Endothelial cell of umbilical vein (primary cell): ENCODE measurements at regions not wholly inside any gene's neighbourhood (a gene's known extent, or its start where the extent isn't known, plus 50 kb on each side); places are given as distances from the start of the nearest gene placed in this dataset.

Source experiments
- CTCF ChIP-seq, 2 donors: IDR thresholded peaks; 1 replicate in 1 of 2; 2 replicates in 1 of 2; pipeline ENCODE4 v1.5.1; 2011; ENCODE audit warnings: low read length in 2 of 2, mild to moderate bottlenecking in 2 of 2, moderate library complexity in 2 of 2, control low read depth in 1 of 2, inconsistent platforms in 1 of 2, low read depth in 1 of 2; ENCODE audit not compliant: insufficient read depth in 1 of 2; ENCODE audit errors: extremely low read depth in 1 of 2
- EZH2 ChIP-seq: IDR thresholded peaks from 2 replicates; pipeline ENCODE4 v1.6.1; 2012; ENCODE audit warnings: borderline replicate concordance, low read depth, mild to moderate bottlenecking, moderate library complexity, low read length, inconsistent platforms; ENCODE audit not compliant: severe bottlenecking
- FOS ChIP-seq: IDR thresholded peaks from 2 replicates; pipeline ENCODE4 v1.6.1; 2011; ENCODE audit warnings: mild to moderate bottlenecking, low read length, moderate library complexity, borderline replicate concordance; ENCODE audit not compliant: insufficient read depth
- GATA2 ChIP-seq: IDR thresholded peaks from 2 replicates; pipeline ENCODE4 v1.7.0; 2011; ENCODE audit warnings: low read depth, mild to moderate bottlenecking, moderate library complexity, mixed read lengths, low read length; ENCODE audit not compliant: insufficient read length, insufficient read depth
- JUN ChIP-seq: IDR thresholded peaks from 2 replicates; pipeline ENCODE4 v1.6.1; 2011; ENCODE audit warnings: borderline replicate concordance, low read depth; ENCODE audit not compliant: insufficient read length, insufficient read depth
- MAX ChIP-seq: IDR thresholded peaks from 2 replicates; pipeline ENCODE4 v1.6.1; 2011; ENCODE audit not compliant: insufficient read depth, insufficient read length
- MYC ChIP-seq: IDR thresholded peaks from one replicate; pipeline ENCODE4 v1.6.1; 2011; ENCODE audit warnings: mild to moderate bottlenecking, low read depth, low read length
- POLR2A ChIP-seq: IDR thresholded peaks from 2 replicates; pipeline ENCODE4 v1.6.1; 2012; ENCODE audit warnings: low read depth, mild to moderate bottlenecking, control low read depth, low read length
- POLR2AphosphoS5 ChIP-seq: IDR thresholded peaks from 2 replicates; pipeline ENCODE4 v1.6.1; 2012; ENCODE audit warnings: low read depth, mild to moderate bottlenecking, control low read depth, low read length, moderate library complexity; ENCODE audit not compliant: insufficient read depth

DNA sequence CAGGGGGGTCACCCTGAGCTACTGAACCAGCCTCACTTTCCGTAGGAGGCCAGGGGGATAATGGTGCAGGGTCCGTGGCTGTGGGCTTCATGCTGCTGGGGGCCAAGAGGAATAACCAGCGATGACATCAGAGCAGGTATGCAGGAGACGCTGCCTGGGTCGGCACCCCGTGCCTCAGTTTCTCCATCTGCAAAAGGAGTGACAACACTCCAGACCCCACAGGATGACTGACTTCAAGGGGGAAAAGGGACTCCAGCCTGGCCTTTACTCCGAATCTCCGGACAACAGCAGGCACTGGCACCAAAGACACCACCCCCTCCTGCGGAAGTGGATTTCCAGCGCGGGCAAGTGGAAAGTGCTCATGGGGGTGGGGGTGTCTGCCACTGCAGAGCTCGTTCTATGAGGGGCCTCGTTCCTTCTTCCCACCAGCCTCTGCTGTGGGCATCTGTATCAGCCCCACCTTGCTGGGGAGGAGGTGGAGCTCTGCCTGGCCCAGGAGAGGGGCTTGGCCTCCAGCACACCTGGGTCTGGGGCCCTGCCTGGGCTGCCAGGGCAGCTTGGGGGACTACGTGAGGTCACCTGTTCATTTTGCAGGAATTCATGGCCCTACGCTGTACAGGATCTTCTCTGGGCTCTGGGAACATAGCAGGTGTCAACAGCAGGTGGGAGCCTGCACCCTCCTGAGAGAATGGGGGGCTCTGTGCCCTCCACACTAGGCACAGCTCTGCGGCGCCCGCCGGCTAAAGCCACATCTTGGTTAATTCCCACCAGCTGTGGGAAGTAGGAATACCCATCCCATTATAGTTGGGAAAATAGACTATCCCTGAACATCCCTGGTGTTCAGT lies 216.6 kb upstream of the C14orf180 start:
- TF ChIP-seq CTCF (IDR thresholded peaks at IDR 0.05; ENCODE audit: extremely low read depth in 1 of 2, insufficient read depth in 1 of 2, low read depth in 1 of 2, low read length in 2 of 2) (no peak), JUN (no peak), GATA2 (no peak), POLR2A (no peak), POLR2AphosphoS5 (no peak), MAX (no peak), EZH2 (no peak), MYC (no peak), FOS (no peak)
